ENCODE measurements at regions not wholly inside any gene's neighbourhood (a gene's known extent, or its start where the extent isn't known, plus 50 kb on each side); places are given as distances from the start of the nearest gene placed in this dataset.

- intact Hi-C loops (cut with micrococcal nuclease; ENCODE audit: unreplicated experiment), result no loop called here
- no peak for ATAC-seq
- Histone ChIP-seq H3K4me3 (ENCODE audit: low read depth in 2 of 2, low read length in 2 of 2) (no peak overlapping the region), H3K4me1 (ENCODE audit: control insufficient read depth, insufficient read depth, low read length) (no peaks in the 10 kb centered on the region), H3K36me3 (ENCODE audit: control insufficient read depth, insufficient read depth, low read length) (no peaks in the 10 kb centered on the region), H3K27me3 (ENCODE audit: control insufficient read depth, insufficient read depth, low read length) (no peaks in the 10 kb centered on the region), H3K27ac (ENCODE audit: low read length) (no peak overlapping the region), H3K9me3 (ENCODE audit: control insufficient read depth, insufficient read depth, low read depth, low read length) (no peaks in the 10 kb centered on the region)
- CTCF ChIA-PET, result no interaction called here
- POLR2A ChIA-PET, result no interaction called here
- in situ Hi-C loops (cut with HindIII; ENCODE audit: low pct_unique_long_range_greater_than_20kb, low sequenced_read_pairs), result no loop called here
- BruUV-seq (replicated peaks), result no TSS peak
- no peak for TF ChIP-seq SIN3A (IDR thresholded peaks at IDR 0.05; ENCODE audit: borderline replicate concordance, insufficient read depth, low read depth, low read length)
- no peak for DNase-seq (ENCODE audit: low read depth, low spot score)
These were observed 240.5 kb downstream of the TRIB2 start for GRCh38 chr2:12957251-12957650.

- ATAC-seq (no peak), DNase-seq (ENCODE audit: low read depth, low spot score) (no peak)
- H3K9me3 ChIP-seq (ENCODE audit: control insufficient read depth, insufficient read depth, low read depth, low read length), result no peaks in the 10 kb centered on the region
- no peaks in the 10 kb centered on the region for H3K36me3 ChIP-seq (ENCODE audit: control insufficient read depth, insufficient read depth, low read length)
- no peak for TF ChIP-seq REST (IDR thresholded peaks at IDR 0.05; ENCODE audit: insufficient read depth in 1 of 2, low read depth in 2 of 2, low read length in 1 of 2)
- TF ChIP-seq CTCF (IDR thresholded peaks at IDR 0.05), result no peak
- in situ Hi-C loops (cut with HindIII; ENCODE audit: low pct_unique_long_range_greater_than_20kb, low sequenced_read_pairs) (no loop called here), intact Hi-C loops (cut with micrococcal nuclease; ENCODE audit: unreplicated experiment) (no loop called here)
- ChIA-PET POLR2A (no interaction called here), CTCF (no interaction called here)
- no peaks in the 10 kb centered on the region for H3K27me3 ChIP-seq (ENCODE audit: control insufficient read depth, insufficient read depth, low read length)
- H3K4me1 ChIP-seq (ENCODE audit: control insufficient read depth, insufficient read depth, low read length), result no peaks in the 10 kb centered on the region
- no peak overlapping the region for H3K4me3 ChIP-seq (ENCODE audit: low read depth in 2 of 2, low read length in 2 of 2)
- no peak overlapping the region for H3K27ac ChIP-seq (ENCODE audit: low read length)
- BruUV-seq (replicated peaks), result no TSS peak
These were observed 243.2 kb downstream of the TRIB2 start for GRCh38 chr2:12959935-12960334.

GRCh38 chr2:12960671-12961070 lies 243.9 kb downstream of the TRIB2 start:
- no peak for DNase-seq (ENCODE audit: low read depth, low spot score)
- ChIA-PET CTCF (no interaction called here), POLR2A (no interaction called here)
- H3K4me1 ChIP-seq (ENCODE audit: control insufficient read depth, insufficient read depth, low read length), result no peaks in the 10 kb centered on the region
- H3K27ac ChIP-seq (ENCODE audit: low read length), result no peak overlapping the region
- intact Hi-C loops (cut with micrococcal nuclease; ENCODE audit: unreplicated experiment) (no loop called here), in situ Hi-C loops (cut with HindIII; ENCODE audit: low pct_unique_long_range_greater_than_20kb, low sequenced_read_pairs) (no loop called here)
- no TSS peak for BruUV-seq (replicated peaks)
- no peaks in the 10 kb centered on the region for H3K9me3 ChIP-seq (ENCODE audit: control insufficient read depth, insufficient read depth, low read depth, low read length)
- no peaks in the 10 kb centered on the region for H3K36me3 ChIP-seq (ENCODE audit: control insufficient read depth, insufficient read depth, low read length)
- no peaks in the 10 kb centered on the region for H3K27me3 ChIP-seq (ENCODE audit: control insufficient read depth, insufficient read depth, low read length)
- ATAC-seq, result no peak
- H3K4me3 ChIP-seq (ENCODE audit: low read depth in 2 of 2, low read length in 2 of 2), result no peak overlapping the region
- no peak for TF ChIP-seq SIN3A (IDR thresholded peaks at IDR 0.05; ENCODE audit: borderline replicate concordance, insufficient read depth, low read depth, low read length)

All from Panc1 (cell line).